OCI-LY1 (cell line): ENCODE measurements at regions not wholly inside any gene's neighbourhood (a gene's known extent, or its start where the extent isn't known, plus 50 kb on each side); places are given as distances from the start of the nearest gene placed in this dataset.
"Not testable (repeated sequence)": the region's sequence is repeated elsewhere in the genome, so short reads cannot be mapped to it uniquely, and the experiment has no call there.

ENCODE experiments used
- EZH2 ChIP-seq: fragments of 200-600 bp; sonication (generic), shearing (Covaris generic); IDR thresholded peaks from 2 replicates; pipeline ENCODE4 v1.8.0; 2017; ENCODE audit warnings: borderline replicate concordance, mixed run types, mild to moderate bottlenecking, antibody characterized with exemption, low read length, moderate library complexity, mixed read lengths
- TF ChIP-seq, protein P1 (sequence below): fragments of 200-600 bp; sonication (generic), shearing (Covaris generic); IDR thresholded peaks from 2 replicates; pipeline ENCODE4 v1.5.1; 2017; ENCODE audit warnings: mild to moderate bottlenecking, antibody characterized with exemption, low read length, moderate library complexity, mixed read lengths

GRCh38 chr17:22381589-22381988 lies 689.3 kb downstream of the KCNJ18 start:
- TF ChIP-seq, protein P1, sequence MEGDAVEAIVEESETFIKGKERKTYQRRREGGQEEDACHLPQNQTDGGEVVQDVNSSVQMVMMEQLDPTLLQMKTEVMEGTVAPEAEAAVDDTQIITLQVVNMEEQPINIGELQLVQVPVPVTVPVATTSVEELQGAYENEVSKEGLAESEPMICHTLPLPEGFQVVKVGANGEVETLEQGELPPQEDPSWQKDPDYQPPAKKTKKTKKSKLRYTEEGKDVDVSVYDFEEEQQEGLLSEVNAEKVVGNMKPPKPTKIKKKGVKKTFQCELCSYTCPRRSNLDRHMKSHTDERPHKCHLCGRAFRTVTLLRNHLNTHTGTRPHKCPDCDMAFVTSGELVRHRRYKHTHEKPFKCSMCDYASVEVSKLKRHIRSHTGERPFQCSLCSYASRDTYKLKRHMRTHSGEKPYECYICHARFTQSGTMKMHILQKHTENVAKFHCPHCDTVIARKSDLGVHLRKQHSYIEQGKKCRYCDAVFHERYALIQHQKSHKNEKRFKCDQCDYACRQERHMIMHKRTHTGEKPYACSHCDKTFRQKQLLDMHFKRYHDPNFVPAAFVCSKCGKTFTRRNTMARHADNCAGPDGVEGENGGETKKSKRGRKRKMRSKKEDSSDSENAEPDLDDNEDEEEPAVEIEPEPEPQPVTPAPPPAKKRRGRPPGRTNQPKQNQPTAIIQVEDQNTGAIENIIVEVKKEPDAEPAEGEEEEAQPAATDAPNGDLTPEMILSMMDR, result not testable (repeated sequence)
- TF ChIP-seq EZH2, result not testable (repeated sequence)
